H1 (cell line): ENCODE measurements at regions not wholly inside any gene's neighbourhood (a gene's known extent, or its start where the extent isn't known, plus 50 kb on each side); places are given as distances from the start of the nearest gene placed in this dataset.

Experiments
- BCL11A ChIP-seq, 2 experiments: IDR thresholded peaks; one replicate each; pipeline ENCODE4 v1.6.1; 2011; ENCODE audit warnings: low read depth in 2 of 2, low read length in 2 of 2, mild to moderate bottlenecking in 2 of 2
- CHD7 ChIP-seq: fragments of 300-600 bp; sonication (generic); IDR thresholded peaks from 2 replicates; pipeline ENCODE4 v1.7.1; 2012; ENCODE audit warnings: low read length, moderate library complexity, mild to moderate bottlenecking, inconsistent platforms; ENCODE audit not compliant: insufficient replicate concordance
- HDAC2 ChIP-seq, 2 experiments: fragments of 300-600 bp in 1 of 2; sonication (generic) in 1 of 2; IDR thresholded peaks; 2 replicates each; pipeline ENCODE4 v1.6.1; 2011 to 2012; ENCODE audit warnings: low read depth in 2 of 2, low read length in 2 of 2, mild to moderate bottlenecking in 2 of 2, moderate library complexity in 2 of 2, borderline replicate concordance in 1 of 2, inconsistent platforms in 1 of 2
- HDAC6 ChIP-seq: IDR thresholded peaks from one replicate; pipeline ENCODE4 v1.7.1; 2012; ENCODE audit warnings: low read depth, mild to moderate bottlenecking, inconsistent platforms, low read length, moderate library complexity
- KDM1A ChIP-seq: fragments of 200-600, 300-600 bp; sonication (generic); IDR thresholded peaks from 2 replicates; pipeline ENCODE4 v1.7.1; 2016; ENCODE audit warnings: mild to moderate bottlenecking, low read length, borderline replicate concordance
- KDM5A ChIP-seq: fragments of 200-600 bp; IDR thresholded peaks from 2 replicates; pipeline ENCODE4 v1.7.1; 2012; ENCODE audit warnings: mild to moderate bottlenecking, low read length, inconsistent platforms, mixed read lengths
- MAX ChIP-seq: IDR thresholded peaks from 2 replicates; pipeline ENCODE4 v1.6.1; 2012; ENCODE audit warnings: inconsistent platforms
- NANOG ChIP-seq: IDR thresholded peaks from 2 replicates; pipeline ENCODE4 v1.6.1; 2011; ENCODE audit warnings: low read length, low read depth, mild to moderate bottlenecking, inconsistent platforms; ENCODE audit not compliant: insufficient read depth, poor library complexity, severe bottlenecking
- RAD21 ChIP-seq, 2 experiments: IDR thresholded peaks in 1 of 2; conservative IDR thresholded peaks in 1 of 2; 2 replicates each; pipeline ENCODE4 v1.6.1; 2011; ENCODE audit warnings: low read depth in 2 of 2, low read length in 2 of 2, improper control_type of control experiment in 1 of 2, inconsistent platforms in 1 of 2, mild to moderate bottlenecking in 1 of 2, moderate library complexity in 1 of 2
- SRF ChIP-seq: IDR thresholded peaks from 2 replicates; pipeline ENCODE4 v1.6.1; 2011; ENCODE audit warnings: mild to moderate bottlenecking, low read depth, low read length, moderate library complexity
- TCF12 ChIP-seq: IDR thresholded peaks from 2 replicates; pipeline ENCODE4 v1.6.1; 2011; ENCODE audit warnings: low read depth, mild to moderate bottlenecking, low read length

- TF ChIP-seq CHD7: no peak
- no peak for TF ChIP-seq KDM1A
- no peak for TF ChIP-seq KDM5A
- TF ChIP-seq HDAC2 (IDR thresholded peaks at IDR 0.05; ENCODE audit: borderline replicate concordance in 1 of 2, low read depth in 2 of 2, low read length in 2 of 2): no peak
- no peak for TF ChIP-seq NANOG
- TF ChIP-seq BCL11A (IDR thresholded peaks at IDR 0.05; ENCODE audit: low read depth in 2 of 2, low read length in 2 of 2): no peak
- TF ChIP-seq SRF: no peak
- TF ChIP-seq RAD21 (IDR thresholded peaks at IDR 0.05 in 1 of 2, conservative IDR thresholded peaks at IDR 0.05 in 1 of 2; ENCODE audit: low read depth in 2 of 2, low read length in 2 of 2): no peak
- TF ChIP-seq TCF12: no peak
- TF ChIP-seq MAX: no peak
- TF ChIP-seq HDAC6: no peak
- TF ChIP-seq, all 59 proteins: peak for 0
Observed at GRCh38 chr1:244286341-244286740, 165.4 kb downstream of the ADSS2 start (continued).
